Cerebellar cortex (tissue), 1 donor: ENCODE measurements at regions not wholly inside any gene's neighbourhood (a gene's known extent, or its start where the extent isn't known, plus 50 kb on each side); places are given as distances from the start of the nearest gene placed in this dataset.

Source experiments
- DNase-seq: peaks from one replicate; pipeline ENCODE4 v3.0.0-alpha.2; 2015; ENCODE audit warnings: low spot score

DNA sequence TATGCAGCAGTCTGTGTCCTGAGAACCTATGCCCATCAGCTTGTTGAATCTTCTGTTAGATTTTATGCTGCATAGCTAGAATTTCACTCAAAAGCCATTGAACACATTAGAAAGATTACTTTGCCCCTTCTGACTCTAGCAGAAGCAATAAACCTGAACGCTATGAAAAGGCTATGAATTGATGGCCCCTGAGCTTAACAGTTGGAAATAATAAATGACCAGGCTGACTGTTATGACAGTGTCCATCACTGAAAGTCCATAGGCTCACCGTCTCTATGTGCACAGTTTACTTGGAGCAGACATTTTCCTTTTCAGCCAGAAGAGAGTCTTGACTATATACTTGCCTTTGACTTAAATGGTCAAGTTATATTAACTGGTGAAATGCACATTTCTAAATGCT lies 1618.8 kb upstream of the ACVR2A start:
- no peak for DNase-seq

DNA sequence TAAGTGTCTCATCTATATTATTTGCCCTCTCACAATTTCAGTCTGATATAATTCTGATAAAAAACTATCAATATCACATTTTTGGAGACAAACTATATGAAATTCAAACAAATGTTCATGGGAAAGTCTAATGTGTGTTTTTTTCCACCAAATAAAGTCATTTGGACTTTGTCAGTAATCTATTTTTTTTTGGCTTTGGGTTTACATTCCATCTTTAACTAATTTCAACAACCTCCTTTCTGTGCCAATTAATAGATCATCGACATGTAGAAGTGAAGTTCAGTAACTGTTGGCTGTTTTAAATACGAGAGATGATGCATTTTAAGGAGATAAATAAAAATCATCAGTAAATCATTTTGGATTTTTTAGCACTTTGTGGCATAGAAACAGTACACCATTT lies 1623.0 kb upstream of the ACVR2A start:
- DNase-seq, result no peak

DNA sequence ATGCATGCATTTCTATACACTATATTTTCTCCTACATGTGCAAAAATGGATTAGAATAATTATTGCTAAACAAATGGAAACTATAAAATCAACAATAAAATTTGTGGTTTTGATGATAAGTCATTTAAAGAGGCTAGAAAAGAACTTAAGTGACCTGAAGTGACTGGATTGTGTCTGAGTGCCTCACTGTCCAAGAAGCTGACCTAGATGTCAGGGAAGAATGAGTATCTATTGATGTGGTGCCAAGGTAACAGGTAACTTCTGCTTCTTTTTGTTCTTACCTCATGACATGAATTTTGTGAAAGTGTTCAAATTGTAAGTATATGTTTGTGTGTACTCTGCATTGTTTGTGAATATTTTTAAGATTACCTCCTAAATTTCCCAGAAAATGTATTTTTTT lies 1623.9 kb upstream of the ACVR2A start:
- DNase-seq, result no peak

DNA sequence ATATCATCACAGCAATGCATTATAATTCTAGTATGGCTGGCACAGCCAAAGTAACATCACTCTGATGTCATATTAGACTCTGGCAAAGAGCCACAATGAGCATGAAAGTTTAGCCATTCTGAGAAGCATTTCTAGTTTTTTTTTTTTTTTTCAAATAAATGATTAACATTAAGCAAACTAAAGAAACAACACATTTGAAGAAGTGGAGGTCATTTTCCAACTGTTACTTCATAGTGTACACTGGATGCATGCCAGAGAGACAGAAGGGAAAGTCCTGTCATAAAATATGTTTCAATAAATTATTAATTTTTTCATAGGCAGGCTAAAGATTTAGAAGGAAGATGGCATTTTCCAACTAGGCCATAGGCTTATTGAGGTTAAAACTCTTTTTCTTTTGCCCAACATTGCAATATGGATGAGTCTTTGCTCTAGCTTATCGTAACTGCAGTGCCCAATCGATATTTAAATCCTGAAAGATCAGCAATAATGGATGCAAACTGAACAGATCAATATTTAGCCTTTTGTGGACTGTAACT lies 1630.4 kb upstream of the ACVR2A start:
- DNase-seq, result no peak

DNA sequence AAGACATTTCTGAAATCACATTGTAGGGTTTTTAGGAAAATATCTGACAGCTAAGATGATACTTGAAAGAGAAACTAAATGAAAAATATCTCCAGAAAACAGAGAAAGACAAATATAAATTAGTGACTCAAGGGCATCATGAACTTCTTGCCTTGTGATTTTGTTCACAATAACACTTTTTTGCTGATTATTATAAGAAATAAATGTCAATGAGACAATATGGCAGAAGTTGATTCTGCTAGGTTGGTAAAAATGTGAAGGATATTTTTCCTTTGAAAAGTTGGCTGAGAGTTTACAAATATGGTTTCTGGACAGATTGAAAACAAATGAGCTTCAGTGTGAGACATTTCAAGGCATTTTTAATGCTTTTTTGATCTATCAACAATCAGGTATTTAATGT lies 1631.2 kb upstream of the ACVR2A start:
- DNase-seq, result no peak

DNA sequence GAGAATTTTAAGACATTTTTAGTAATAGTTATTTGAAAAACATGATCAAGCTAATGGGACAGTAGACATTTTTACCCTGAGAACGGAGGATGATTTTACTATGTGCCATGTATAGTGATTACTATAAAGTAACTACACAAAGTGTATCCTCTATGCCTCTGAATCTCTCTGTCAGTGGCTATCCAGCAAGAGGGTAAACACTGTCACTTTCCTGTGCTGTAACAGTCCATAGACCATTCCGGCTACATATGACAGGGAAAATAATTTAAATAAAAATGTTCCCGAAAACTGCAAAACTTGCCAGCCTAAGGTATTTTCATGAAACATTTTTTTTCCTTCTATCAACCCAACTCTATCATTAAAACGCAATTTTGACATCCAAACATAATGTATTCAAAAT lies 1632.2 kb upstream of the ACVR2A start:
- no peak for DNase-seq

DNA sequence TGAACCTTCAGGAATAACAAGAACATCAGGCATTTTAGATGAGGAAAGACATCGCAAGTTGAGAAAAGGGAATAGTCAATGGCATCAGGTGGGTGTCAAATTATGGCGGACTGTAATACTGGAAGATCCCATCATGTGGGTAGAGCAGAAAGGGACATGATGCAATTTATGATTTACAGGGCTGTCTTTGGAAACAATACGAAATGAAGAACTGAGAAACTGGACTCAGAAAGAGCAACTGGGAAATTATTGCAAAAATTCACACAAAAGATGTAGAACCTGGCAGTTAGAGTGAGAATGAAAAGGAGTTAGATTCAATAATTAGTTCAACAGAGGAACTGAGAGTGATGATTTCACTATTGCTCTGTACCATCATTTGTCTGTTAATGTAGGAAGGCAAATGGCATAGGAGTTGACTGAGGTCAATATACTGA lies 1635.0 kb upstream of the ACVR2A start:
- no peak for DNase-seq

DNA sequence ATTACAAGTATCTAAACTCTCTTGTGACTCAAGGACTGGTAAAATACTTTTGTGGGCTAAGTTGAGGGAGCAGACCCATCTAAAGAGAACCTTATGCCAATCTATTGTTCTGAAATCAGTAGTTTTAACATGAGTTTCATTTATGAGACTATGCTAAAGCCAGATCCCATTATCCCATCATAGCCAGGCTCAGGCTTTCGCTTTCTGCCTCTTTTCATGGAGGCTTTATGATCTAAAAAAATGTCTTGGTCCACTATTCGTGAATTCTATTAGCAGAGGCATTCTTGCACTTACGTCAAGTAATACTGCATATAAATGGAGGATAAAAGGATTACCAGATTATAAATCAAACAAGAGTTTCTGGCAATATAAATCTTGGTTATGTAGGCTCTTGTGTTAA lies 1636.9 kb upstream of the ACVR2A start:
- no peak for DNase-seq

DNA sequence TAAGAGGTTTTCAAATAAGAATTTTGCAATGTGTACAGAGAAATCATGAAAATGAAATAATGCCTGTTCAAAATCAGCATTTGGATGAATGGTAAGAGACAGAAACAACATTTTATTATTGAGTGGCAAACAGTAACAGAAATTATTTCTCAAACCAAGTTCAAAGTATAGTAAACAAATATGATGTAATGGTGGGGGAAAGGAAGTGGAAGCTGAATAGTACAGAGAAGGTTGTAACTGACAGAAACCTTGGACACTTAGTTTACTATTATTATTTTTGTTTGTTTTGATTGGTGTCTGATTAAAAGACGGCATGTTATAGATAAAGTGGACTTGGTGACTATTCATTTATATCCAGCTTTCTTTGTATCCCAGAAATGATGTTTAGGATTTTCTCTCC lies 1637.4 kb upstream of the ACVR2A start:
- DNase-seq, result no peak

DNA sequence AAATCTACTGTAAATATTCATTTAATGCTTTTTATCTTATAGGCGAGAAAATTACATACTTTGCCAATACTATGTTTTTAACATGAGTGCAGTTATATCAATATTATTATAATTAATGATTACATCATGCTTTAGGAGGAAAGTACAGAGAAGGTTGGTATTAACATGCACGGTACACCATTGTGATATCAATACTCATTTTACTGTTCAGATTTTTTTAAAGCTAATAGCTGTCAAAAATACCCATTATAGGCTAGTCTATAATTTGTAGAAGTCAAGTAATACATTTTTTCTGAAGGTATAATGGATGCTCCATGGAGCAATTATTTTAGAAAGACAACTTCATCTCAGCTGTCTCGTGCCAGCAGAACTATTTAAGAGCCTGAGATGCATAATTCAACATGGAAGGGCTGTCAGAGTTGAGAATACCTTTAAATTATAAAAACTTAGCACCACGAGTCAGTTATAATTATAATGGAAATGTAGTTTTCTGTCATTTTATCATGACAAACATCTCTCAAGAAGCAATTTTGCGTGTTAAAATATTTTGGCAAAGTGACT lies 1641.7 kb upstream of the ACVR2A start:
- no peak for DNase-seq

DNA sequence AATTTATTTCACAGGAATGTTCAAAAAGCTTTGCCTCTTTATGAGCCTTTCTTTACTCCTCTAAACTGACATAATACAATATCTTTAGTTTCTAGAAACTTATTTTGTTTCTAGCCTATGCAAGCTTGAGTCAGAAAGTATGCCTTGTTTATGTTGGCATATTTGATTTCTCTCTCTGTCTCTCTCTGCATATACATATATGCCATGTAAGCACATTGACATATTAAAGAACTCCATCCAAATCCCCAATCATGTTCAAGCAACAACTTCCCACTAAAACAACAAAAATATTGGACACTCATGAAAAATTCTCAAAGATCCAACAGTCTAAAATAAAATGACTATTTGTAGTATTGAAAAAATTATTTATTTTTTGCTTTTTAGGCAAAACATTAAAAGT lies 1651.2 kb upstream of the ACVR2A start:
- no peak for DNase-seq

DNA sequence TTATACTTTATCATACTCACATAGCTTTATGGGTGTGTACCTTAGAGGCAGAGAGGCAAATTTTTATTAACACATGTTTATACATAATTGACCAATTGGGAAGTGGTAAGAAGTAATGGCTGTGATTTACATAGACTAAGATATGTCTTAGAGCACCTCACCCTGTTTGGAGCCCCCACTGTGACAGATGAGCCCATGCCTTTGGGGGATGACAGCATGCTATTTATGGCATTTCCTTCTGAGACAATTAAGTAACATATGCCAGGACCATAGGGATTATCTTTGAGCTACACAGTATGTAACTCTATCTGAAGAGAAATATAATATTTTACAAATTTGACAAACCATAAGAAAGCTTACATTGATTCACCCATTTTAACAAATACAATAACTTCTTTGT lies 1655.3 kb upstream of the ACVR2A start:
- DNase-seq, result no peak

DNA sequence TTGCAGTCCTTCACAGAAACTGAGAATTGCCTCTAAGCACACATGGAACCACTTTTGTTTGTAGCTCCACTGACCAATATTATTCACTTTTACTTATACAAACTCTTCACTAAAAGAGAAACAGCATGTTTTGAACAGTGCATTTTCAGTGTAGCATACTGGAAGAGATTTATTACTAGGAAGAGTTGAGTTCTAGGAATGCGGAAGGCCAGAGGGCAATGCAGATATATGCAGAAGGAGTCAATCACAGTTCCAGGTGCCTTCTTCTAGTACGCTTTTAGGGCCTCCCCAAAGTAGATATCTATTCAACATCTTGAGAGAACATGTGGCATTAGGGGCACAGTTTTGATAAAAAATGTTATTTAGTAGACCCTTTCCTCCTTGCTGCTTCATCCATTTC lies 1654.0 kb upstream of the ZEB2 start:
- no peak for DNase-seq

DNA sequence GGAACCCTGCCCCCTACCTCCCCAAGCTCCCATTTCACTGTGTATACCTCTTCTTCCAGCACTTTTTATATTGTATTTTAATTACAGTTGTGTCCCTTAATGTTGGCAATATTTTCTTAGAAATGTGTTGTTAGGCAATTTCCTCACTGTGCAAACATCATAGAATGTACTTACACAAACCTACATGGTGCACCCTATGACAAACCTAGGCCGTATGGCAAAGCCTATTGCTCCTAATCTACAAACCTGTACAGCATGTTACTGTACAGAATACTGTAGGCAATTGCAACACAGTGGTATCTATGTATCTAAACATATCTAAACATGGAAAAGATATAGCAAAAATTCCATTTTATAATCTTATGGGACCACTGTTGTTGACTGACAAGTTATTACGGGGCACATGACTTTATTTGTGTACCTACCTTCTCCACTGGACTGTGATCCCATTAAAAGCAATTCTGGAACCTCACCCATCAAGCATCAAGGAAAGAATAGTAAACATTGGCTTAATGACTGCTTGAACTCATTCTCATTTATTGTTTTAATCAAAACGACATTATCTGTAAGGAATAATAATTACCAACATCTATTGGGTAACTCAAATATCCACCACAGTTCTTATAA lies 1641.5 kb upstream of the ZEB2 start:
- DNase-seq, result no peak

DNA sequence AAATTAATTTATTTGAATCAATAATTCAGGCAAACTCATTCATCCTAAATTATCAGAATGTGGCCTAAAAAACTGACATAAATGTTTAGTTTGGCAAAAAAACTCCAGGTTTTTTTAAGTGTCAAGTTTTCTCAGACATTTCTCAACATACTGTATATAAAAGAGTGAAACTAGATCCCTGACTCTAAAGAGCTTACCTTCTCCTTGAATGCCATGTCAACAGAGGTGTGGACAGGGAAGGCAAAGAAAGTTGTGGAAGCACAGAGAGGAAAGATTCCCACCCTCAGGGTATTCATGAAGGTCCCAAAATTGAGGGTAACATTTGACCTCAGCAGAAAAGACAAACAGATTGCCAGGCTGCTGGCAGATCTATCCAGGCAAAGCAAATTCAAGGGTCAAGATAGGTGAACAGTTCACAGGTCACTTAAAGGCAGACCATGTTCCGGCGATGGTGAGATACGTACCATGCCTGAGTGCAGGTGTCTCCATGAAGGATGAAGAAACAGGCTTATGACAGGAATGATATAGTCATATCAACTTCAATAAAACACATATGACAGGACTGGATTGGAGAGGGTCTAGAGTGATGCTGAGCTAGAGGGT lies 1638.3 kb upstream of the ZEB2 start:
- DNase-seq, result no peak

DNA sequence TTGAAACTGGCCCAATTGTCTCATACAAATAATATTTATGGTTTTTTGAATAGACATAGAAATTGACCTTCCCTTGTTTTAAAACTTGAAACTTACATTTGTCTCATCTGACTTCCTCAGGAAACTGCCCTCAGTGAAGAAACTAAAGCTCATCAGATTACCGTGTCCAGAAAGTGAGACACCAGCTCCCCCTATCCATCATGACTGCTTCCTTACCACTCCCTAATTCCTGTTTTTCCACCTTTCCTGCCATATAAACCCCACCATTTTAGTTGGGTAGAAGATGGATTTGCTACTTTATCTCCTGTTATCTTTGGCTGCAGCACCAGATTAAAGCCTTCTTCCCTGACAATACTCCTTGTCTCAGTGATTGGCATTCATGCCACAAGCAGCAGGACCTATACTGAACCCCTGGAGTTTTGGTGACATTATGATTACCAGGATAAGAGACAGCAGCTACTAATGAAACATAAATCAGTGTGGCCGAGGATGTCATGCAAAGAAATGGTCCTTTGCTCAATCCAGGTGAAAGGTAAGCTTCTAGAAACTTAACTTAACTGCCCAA lies 1627.6 kb upstream of the ZEB2 start:
- DNase-seq, result no peak

DNA sequence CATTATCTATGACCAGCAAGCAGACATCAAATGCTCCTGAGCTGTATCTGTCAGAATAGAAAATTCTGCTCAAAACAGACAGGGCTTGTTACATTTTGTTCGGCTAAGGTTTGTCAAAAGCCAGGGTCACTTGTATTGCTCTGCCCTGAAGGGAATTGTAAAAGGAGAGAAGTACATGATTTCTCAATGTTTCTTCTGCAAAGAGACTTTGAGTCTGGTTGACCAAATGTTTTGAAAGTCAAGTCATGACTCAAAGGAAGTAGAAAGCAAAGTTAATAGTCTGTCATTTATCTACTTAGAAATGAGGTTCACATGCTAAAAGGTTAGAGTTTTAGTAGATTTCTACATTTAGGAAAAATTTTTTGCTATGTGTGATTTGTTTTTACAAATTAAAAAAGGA lies 1624.1 kb upstream of the ZEB2 start:
- no peak for DNase-seq

DNA sequence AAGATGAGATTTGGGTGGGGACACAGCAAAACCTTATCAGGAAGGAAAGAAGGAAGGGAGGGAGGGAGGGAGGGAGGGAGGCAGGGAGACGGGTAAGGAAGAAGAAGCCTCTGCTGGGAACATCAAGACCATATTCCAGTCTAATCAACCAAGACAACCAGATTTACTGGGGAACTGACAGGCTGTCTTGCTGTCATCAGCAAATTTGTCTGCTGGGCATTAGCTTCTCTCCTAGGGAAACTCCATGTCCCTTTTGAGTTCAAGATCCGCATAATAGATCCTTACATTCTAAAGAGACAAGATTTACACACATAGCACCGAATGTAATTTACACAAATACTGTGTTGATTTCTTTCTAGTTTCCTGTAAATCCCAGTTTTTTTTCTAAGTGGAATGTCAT lies 1618.9 kb upstream of the ZEB2 start:
- no peak for DNase-seq

DNA sequence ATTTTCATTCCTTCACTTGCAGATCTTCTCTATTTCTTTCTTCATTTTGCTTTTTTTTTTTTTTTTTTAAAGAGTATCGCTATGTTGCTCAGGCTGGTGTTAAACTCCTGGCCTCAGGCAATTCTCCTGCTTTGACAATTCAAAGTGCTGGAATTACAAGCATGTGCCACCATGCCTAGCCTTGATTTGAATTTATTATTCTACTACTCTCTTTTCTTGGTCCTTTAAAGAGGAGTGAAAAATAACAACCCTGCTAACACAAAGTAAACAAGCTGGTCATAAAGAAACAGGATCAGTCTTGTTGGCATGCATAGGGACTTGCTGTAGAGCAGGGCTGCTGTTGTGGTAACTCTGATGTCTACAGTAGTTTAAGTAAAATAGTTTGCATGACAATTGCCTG lies 1615.3 kb upstream of the ZEB2 start:
- no peak for DNase-seq

DNA sequence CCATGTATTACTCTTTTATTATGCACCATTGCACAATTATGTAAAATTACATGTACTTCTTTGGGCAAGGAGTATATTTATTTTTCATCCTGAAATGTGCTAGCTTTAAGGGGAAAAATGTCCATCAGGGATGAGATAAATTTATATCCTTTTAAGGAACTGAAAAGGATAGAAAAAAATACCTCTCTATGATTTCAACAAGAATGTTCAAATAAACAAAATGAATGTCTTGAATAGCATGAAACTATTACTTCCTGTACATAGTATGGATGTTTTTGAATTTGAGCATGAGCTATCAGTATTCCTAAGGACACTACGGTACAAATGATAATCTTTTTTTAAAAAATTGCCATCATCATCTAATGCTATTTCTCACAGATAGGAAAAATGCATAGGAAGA lies 1611.9 kb upstream of the ZEB2 start:
- DNase-seq, result no peak

DNA sequence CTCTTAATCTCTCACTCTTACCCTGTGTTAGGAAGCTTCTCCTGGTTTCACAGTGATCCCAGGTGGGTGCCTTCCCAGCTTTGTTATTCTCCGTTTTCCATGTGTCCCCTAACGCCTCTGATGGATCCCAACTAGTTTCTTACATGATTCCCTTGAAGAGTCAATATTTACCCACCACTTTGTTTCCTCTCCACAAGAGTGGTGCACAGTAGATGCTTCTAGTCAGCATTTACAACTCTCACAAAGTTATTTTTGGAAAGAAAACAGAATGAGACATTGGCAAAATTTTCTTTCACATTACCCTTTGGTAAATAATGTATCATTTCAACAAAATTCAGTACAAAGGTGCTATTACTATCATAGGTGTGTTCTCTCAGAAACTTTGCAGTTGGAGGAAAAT lies 1611.1 kb upstream of the ZEB2 start:
- no peak for DNase-seq

DNA sequence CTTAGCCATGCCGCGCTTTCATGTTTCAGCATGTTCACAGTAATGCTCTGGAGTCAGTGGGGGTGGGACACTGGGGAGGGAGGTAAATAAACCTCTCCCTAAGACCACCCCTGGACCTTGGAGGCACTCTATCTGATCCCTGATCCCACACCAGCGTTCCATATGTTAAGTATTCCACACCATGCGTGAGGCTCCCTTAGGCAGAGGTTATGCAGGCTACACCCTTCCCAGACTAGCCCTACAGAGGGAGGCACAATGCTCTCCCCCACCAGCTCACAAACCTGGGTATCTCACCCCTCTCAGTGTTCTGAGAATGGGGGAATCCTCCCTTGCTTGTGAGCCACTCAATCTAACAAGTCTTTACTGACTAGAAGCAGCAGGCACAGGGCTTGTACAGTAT lies 1610.4 kb upstream of the ZEB2 start:
- no peak for DNase-seq

DNA sequence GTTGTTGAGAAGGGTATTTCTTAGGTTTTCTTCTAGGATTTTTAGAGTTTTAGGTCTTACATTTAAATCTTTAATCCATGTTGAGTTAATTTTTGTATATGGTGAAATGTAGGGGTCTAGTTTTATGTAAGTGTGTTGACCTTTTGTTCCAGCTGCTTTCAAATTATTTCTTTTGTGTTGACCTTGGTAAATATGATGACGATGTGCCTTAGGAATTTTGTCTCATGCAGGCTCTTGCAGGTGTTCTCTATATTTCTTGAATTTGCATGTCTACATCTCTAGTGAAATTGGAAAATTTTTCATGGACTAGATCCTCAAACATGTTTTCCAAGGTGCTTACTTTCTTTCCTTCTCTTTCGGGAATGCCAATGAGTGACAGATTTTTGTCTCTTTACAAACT lies 1609.3 kb upstream of the ZEB2 start:
- no peak for DNase-seq

DNA sequence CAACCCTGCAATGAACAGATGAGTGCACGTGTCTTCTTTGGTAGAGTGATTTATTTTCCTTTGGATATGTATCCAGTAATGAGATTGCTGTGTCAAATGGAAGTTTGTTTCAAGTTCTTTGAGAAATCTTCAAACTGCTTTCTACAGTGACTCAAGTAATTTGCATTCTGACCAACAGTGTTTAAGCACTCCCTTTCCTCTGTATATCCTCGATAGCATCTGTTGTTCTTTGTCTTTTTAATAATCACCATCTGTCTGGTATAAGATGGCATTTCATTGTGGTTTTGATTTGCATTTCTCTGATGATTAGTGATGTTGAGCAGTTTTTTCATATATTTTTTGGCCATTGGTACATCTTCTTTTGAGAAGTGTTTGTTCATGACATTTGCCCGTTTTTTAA lies 1608.3 kb upstream of the ZEB2 start:
- DNase-seq, result no peak
